ENCODE measurements at regions not wholly inside any gene's neighbourhood (a gene's known extent, or its start where the extent isn't known, plus 50 kb on each side); places are given as distances from the start of the nearest gene placed in this dataset.

DNA sequence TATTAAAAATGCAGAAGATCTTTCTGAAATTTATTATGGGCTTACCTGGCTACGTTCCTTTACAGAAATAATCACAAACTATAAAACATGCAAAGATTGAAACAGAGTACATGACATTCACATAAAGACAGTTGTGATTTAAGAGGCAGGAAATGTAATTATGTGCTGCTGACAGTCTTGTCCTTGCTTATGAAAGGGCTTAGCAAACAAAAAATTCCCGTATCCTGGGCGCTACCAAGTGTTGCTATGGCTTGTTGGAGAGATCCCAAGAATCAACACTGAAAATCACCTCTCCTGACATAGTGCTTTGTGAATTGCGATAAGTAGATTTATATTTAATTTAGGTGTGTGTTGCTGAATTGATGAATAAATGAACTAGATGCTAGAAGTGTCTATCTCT lies 352.5 kb upstream of the C9orf72 start:
- no peak overlapping the region for H2AFZ ChIP-seq (ENCODE audit: low read depth, low read length)
- H3K36me3 ChIP-seq (ENCODE audit: control insufficient read depth, insufficient read depth, low read length), result no peaks in the 10 kb centered on the region
- no peak overlapping the region for H3K27ac ChIP-seq (ENCODE audit: extremely low read depth, low read depth, low read length)
- H3K79me2 ChIP-seq (ENCODE audit: control insufficient read depth, insufficient read depth, low read length), result no peaks in the 10 kb centered on the region
- intact Hi-C loops (cut with micrococcal nuclease), result no loop called here
- H3K9ac ChIP-seq (ENCODE audit: insufficient read depth in 1 of 2, low read depth in 2 of 2, low read length in 2 of 2), result no peak overlapping the region
- ChIA-PET POLR2A (no interaction called here), CTCF (ENCODE audit: low intra/inter-chr PET ratio) (no interaction called here)
- H4K20me1 ChIP-seq (replicated peaks; ENCODE audit: control insufficient read depth, insufficient read depth, low read length), result no peaks in the 10 kb centered on the region
- H3K4me3 ChIP-seq, result no peak overlapping the region
- DNase-seq (ENCODE audit: extremely low read depth in 1 of 4, low spot score in 3 of 4) (no peak), ATAC-seq (no peak), FAIRE-seq (no peak)
- no peak overlapping the region for H3K4me2 ChIP-seq (ENCODE audit: insufficient read depth, low read length)
- no peaks in the 10 kb centered on the region for H3K9me3 ChIP-seq (replicated peaks; ENCODE audit: control insufficient read depth, insufficient read depth, low read depth, low read length)
- TF ChIP-seq TEAD2 (tag; IDR thresholded peaks at IDR 0.05), result no peak
- TF ChIP-seq ELK3 (CRISPR knock-in tag; IDR thresholded peaks at IDR 0.05), result no peak
- TF ChIP-seq SPI1 (IDR thresholded peaks at IDR 0.05; ENCODE audit: borderline replicate concordance, low read depth, low read length), result no peak
- TF ChIP-seq ZKSCAN3 (CRISPR knock-in tag; IDR thresholded peaks at IDR 0.05), result no peak
- no peak for TF ChIP-seq ZNF445 (CRISPR knock-in tag; IDR thresholded peaks at IDR 0.05; ENCODE audit: low read depth)
- TF ChIP-seq ZKSCAN1 (IDR thresholded peaks at IDR 0.05; ENCODE audit: low read depth, low read length), result no peak
- no peak for TF ChIP-seq PHF20 (IDR thresholded peaks at IDR 0.05; ENCODE audit: partially characterized antibody)
- TF ChIP-seq PKNOX1 (IDR thresholded peaks at IDR 0.05), result no peak
- TF ChIP-seq, protein P1, sequence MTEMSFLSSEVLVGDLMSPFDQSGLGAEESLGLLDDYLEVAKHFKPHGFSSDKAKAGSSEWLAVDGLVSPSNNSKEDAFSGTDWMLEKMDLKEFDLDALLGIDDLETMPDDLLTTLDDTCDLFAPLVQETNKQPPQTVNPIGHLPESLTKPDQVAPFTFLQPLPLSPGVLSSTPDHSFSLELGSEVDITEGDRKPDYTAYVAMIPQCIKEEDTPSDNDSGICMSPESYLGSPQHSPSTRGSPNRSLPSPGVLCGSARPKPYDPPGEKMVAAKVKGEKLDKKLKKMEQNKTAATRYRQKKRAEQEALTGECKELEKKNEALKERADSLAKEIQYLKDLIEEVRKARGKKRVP (CRISPR knock-in tag; IDR thresholded peaks at IDR 0.05), result no peak
- TF ChIP-seq, protein P2, sequence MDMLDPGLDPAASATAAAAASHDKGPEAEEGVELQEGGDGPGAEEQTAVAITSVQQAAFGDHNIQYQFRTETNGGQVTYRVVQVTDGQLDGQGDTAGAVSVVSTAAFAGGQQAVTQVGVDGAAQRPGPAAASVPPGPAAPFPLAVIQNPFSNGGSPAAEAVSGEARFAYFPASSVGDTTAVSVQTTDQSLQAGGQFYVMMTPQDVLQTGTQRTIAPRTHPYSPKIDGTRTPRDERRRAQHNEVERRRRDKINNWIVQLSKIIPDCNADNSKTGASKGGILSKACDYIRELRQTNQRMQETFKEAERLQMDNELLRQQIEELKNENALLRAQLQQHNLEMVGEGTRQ (CRISPR knock-in tag; IDR thresholded peaks at IDR 0.05), result no peak
- in situ Hi-C loops (cut with MboI), result no loop called here
- no peaks in the 10 kb centered on the region for H3K4me1 ChIP-seq (replicated peaks in 1 of 2; ENCODE audit: control insufficient read depth in 2 of 2, insufficient read depth in 2 of 2, low read length in 2 of 2)
- no TSS peak for BruUV-seq (replicated peaks)
- 0% methylated on average over 2 of the region's 4 CpGs for WGBS (ENCODE audit: insufficient coverage, low coverage, missing lambda C conversion rate)
- H3K27me3 ChIP-seq (ENCODE audit: control insufficient read depth in 2 of 2, insufficient read depth in 2 of 2, low read length in 2 of 2), result no peaks in the 10 kb centered on the region
- H3K9me1 ChIP-seq (ENCODE audit: control insufficient read depth, insufficient read depth, low read length), result no peaks in the 10 kb centered on the region

Data from K562 (cell line).